Endothelial cell of umbilical vein (primary cell): ENCODE measurements at regions not wholly inside any gene's neighbourhood (a gene's known extent, or its start where the extent isn't known, plus 50 kb on each side); places are given as distances from the start of the nearest gene placed in this dataset.

Experiments
- BruUV-seq: library from RNA; stranded (reverse); fragments of 400-500 nt; replicated peaks from 2 replicates; lab custom pipeline; 2021; lab: Mats Ljungman, UMichigan
- CTCF ChIA-PET: fragments of 300-600, 350-600 bp; sonication (Branson Sonifier 250); formaldehyde crosslinking; loops from one replicate; lab custom pipeline; 2021; ENCODE audit warnings: antibody characterized with exemption, inconsistent platforms; lab: Charles Lee
- POLR2A ChIA-PET: fragments of 300-600, 350-600 bp; sonication (Branson Sonifier 250); formaldehyde crosslinking; loops from one replicate; lab custom pipeline; 2021; ENCODE audit warnings: antibody characterized with exemption, inconsistent platforms; lab: Charles Lee
- DNase-seq: peaks from one replicate; pipeline ENCODE4 v3.0.0-alpha.2; 2011; ENCODE audit warnings: low read depth, low spot score
- FAIRE-seq: peaks from 2 replicates; lab custom pipeline; 2011; peaks lifted over from hg19 to GRCh38; lab: Jason Lieb, UNC
- H2AFZ ChIP-seq: 2 replicates; pipeline ENCODE4 v1.6.0; 2012; ENCODE audit warnings: low read depth, low read length, control low read depth, inconsistent platforms
- H3K27ac ChIP-seq: 2 replicates; pipeline ENCODE4 v1.5.1; 2011; ENCODE audit warnings: low read depth, mild to moderate bottlenecking, control low read depth, low read length, moderate library complexity; ENCODE audit not compliant: insufficient read depth
- H3K27me3 ChIP-seq, 2 experiments: 2 replicates each; pipeline versions ENCODE4 v1.6.0 to v1.6.1; 2011; ENCODE audit warnings: low read length in 2 of 2, mixed read lengths in 1 of 2; ENCODE audit not compliant: control insufficient read depth in 2 of 2, insufficient read depth in 2 of 2
- H3K36me3 ChIP-seq, 2 experiments: 2 replicates in 1 of 2; 3 replicates in 1 of 2; pipeline ENCODE4 v1.5.1; 2011; ENCODE audit warnings: low read length in 2 of 2, mild to moderate bottlenecking in 1 of 2, moderate library complexity in 1 of 2; ENCODE audit not compliant: control insufficient read depth in 2 of 2, insufficient read depth in 2 of 2; ENCODE audit errors: extremely low read depth in 1 of 2
- H3K4me1 ChIP-seq: 3 replicates; pipeline ENCODE4 v1.5.1; 2011; ENCODE audit warnings: mild to moderate bottlenecking, low read length; ENCODE audit not compliant: control insufficient read depth, insufficient read depth; ENCODE audit errors: extremely low read depth
- H3K4me2 ChIP-seq: 2 replicates; pipeline ENCODE4 v1.6.1; 2011; ENCODE audit warnings: low read length, control low read depth, mixed read lengths; ENCODE audit not compliant: insufficient read depth
- H3K4me3 ChIP-seq, 3 experiments: fragments of 200-600 bp in 1 of 3; sonication (generic), shearing (Covaris generic) in 1 of 3; replicated peaks in 1 of 3; 2 replicates each; pipeline ENCODE4 v1.5.1; 2011 to 2016; ENCODE audit warnings: control low read depth in 3 of 3, low read length in 3 of 3, mild to moderate bottlenecking in 2 of 3, inconsistent platforms in 1 of 3, low read depth in 1 of 3, moderate library complexity in 1 of 3; ENCODE audit not compliant: insufficient read depth in 1 of 3
- H3K79me2 ChIP-seq: 2 replicates; pipeline ENCODE4 v1.6.0; 2012; ENCODE audit warnings: low read length, inconsistent platforms; ENCODE audit not compliant: control insufficient read depth, insufficient read depth
- H3K9ac ChIP-seq: replicated peaks from 2 replicates; pipeline ENCODE3; 2011; ENCODE audit warnings: low read length, control low read depth; ENCODE audit not compliant: insufficient read depth; ENCODE audit errors: extremely low read depth
- H3K9me1 ChIP-seq: replicated peaks from 3 replicates; pipeline ENCODE4 v1.6.0; 2011; ENCODE audit warnings: mild to moderate bottlenecking, low read length; ENCODE audit not compliant: control insufficient read depth, insufficient read depth; ENCODE audit errors: extremely low read depth
- H3K9me3 ChIP-seq: replicated peaks from 2 replicates; pipeline ENCODE4 v1.5.1; 2012; ENCODE audit warnings: low read length, inconsistent platforms; ENCODE audit not compliant: control insufficient read depth, insufficient read depth
- H4K20me1 ChIP-seq: replicated peaks from 2 replicates; pipeline ENCODE3; 2011; ENCODE audit warnings: mild to moderate bottlenecking, low read length; ENCODE audit not compliant: control insufficient read depth, insufficient read depth; ENCODE audit errors: extremely low read depth
- CTCF ChIP-seq, 2 donors: IDR thresholded peaks; 1 replicate in 1 of 2; 2 replicates in 1 of 2; pipeline ENCODE4 v1.5.1; 2011; ENCODE audit warnings: low read length in 2 of 2, mild to moderate bottlenecking in 2 of 2, moderate library complexity in 2 of 2, control low read depth in 1 of 2, inconsistent platforms in 1 of 2, low read depth in 1 of 2; ENCODE audit not compliant: insufficient read depth in 1 of 2; ENCODE audit errors: extremely low read depth in 1 of 2
- EZH2 ChIP-seq: IDR thresholded peaks from 2 replicates; pipeline ENCODE4 v1.6.1; 2012; ENCODE audit warnings: borderline replicate concordance, low read depth, mild to moderate bottlenecking, moderate library complexity, low read length, inconsistent platforms; ENCODE audit not compliant: severe bottlenecking
- FOS ChIP-seq: IDR thresholded peaks from 2 replicates; pipeline ENCODE4 v1.6.1; 2011; ENCODE audit warnings: mild to moderate bottlenecking, low read length, moderate library complexity, borderline replicate concordance; ENCODE audit not compliant: insufficient read depth
- GATA2 ChIP-seq: IDR thresholded peaks from 2 replicates; pipeline ENCODE4 v1.7.0; 2011; ENCODE audit warnings: low read depth, mild to moderate bottlenecking, moderate library complexity, mixed read lengths, low read length; ENCODE audit not compliant: insufficient read length, insufficient read depth
- JUN ChIP-seq: IDR thresholded peaks from 2 replicates; pipeline ENCODE4 v1.6.1; 2011; ENCODE audit warnings: borderline replicate concordance, low read depth; ENCODE audit not compliant: insufficient read length, insufficient read depth
- MAX ChIP-seq: IDR thresholded peaks from 2 replicates; pipeline ENCODE4 v1.6.1; 2011; ENCODE audit not compliant: insufficient read depth, insufficient read length
- MYC ChIP-seq: IDR thresholded peaks from one replicate; pipeline ENCODE4 v1.6.1; 2011; ENCODE audit warnings: mild to moderate bottlenecking, low read depth, low read length
- POLR2A ChIP-seq: IDR thresholded peaks from 2 replicates; pipeline ENCODE4 v1.6.1; 2012; ENCODE audit warnings: low read depth, mild to moderate bottlenecking, control low read depth, low read length
- POLR2AphosphoS5 ChIP-seq: IDR thresholded peaks from 2 replicates; pipeline ENCODE4 v1.6.1; 2012; ENCODE audit warnings: low read depth, mild to moderate bottlenecking, control low read depth, low read length, moderate library complexity; ENCODE audit not compliant: insufficient read depth
- dilution Hi-C: fragments of 300-500 bp; cut with MboI; formaldehyde crosslinking; loops from one replicate; pipeline ENCODE4 v1.15.0; 2019; ENCODE audit warnings: low sequenced_read_pairs; ENCODE audit not compliant: extremely low pct_ligation_motif_present
- intact Hi-C: fragments of 100-400 bp; cut with micrococcal nuclease; formaldehyde crosslinking; loops from one replicate; pipeline ENCODE4 v1.10.0; 2022

- dilution Hi-C loops, result no loop called here
- Histone ChIP-seq H2AFZ (no peak overlapping the region), H3K9me1 (no peaks in the 10 kb centered on the region), H4K20me1 (no peaks in the 10 kb centered on the region), H3K27ac (no peak overlapping the region), H3K36me3 (no peaks in the 10 kb centered on the region), H3K79me2 (no peaks in the 10 kb centered on the region), H3K4me1 (no peaks in the 10 kb centered on the region), H3K27me3 (no peaks in the 10 kb centered on the region), H3K4me2 (no peak overlapping the region), H3K9me3 (no peaks in the 10 kb centered on the region), H3K9ac (no peak overlapping the region), H3K4me3 (no peak overlapping the region)
- no peak for DNase-seq
- no TSS peak for BruUV-seq
- CTCF ChIA-PET, result interaction anchor here (0.9 kb wide), 1 partner anchor 9 kb away, joined by 3 read pairs; no protein-coding TSS in a partner anchor
- FAIRE-seq, result no peak
- POLR2A ChIA-PET, result no interaction called here
- intact Hi-C loops, result no loop called here
- TF ChIP-seq POLR2AphosphoS5, result no peak
- TF ChIP-seq FOS, result no peak
- TF ChIP-seq CTCF (IDR thresholded peaks at IDR 0.05; ENCODE audit: extremely low read depth in 1 of 2, insufficient read depth in 1 of 2, low read depth in 1 of 2, low read length in 2 of 2), result no peak
- TF ChIP-seq POLR2A, result no peak
- no peak for TF ChIP-seq GATA2
- no peak for TF ChIP-seq MYC
- TF ChIP-seq MAX, result no peak
- no peak for TF ChIP-seq EZH2
- TF ChIP-seq JUN, result no peak
Measured at GRCh38 chr12:112710414-112710813, 81.1 kb upstream of the RPH3A start.
